GM19397 (cell line): ENCODE measurements at regions not wholly inside any gene's neighbourhood (a gene's known extent, or its start where the extent isn't known, plus 50 kb on each side); places are given as distances from the start of the nearest gene placed in this dataset.

Experiments
- ATAC-seq: cut with Tn5 transposase; IDR thresholded peaks from one replicate; pipeline ENCODE4 v1.9.1; 2021; ENCODE audit warnings: mild to moderate bottlenecking, moderate library complexity; ENCODE audit not compliant: unreplicated experiment

DNA sequence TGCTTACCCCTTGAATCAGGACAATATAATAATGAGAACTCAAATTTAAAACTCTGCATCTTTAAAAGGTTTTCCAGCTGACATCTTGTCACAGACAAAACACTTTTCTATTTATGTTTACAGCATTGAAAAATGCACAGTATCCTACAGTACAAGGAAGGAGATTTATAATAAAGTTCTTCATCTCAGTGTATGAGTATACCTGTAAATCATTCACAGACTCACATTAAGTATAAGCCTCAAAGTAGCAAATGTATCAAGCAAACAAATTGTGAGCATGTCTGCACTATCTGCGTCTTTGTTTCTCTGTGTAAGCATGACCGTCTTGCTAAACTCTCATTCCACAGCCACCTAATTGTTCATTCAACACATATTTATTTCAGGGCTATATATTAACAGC lies 52.8 kb downstream of the PPP1R2C start:
- no peak for ATAC-seq

GRCh38 chrX:42720209-42720608 lies 57.8 kb downstream of the PPP1R2C start:
- no peak for ATAC-seq

- no peak for ATAC-seq
These were observed 62.2 kb downstream of the PPP1R2C start for GRCh38 chrX:42715701-42716262.

GRCh38 chrX:42714981-42715700 lies 62.8 kb downstream of the PPP1R2C start:
- ATAC-seq = peak; percentile 74

GRCh38 chrX:42710452-42710851 lies 67.5 kb downstream of the PPP1R2C start:
- no peak for ATAC-seq

GRCh38 chrX:42708222-42708621 lies 69.7 kb downstream of the PPP1R2C start:
- no peak for ATAC-seq

DNA sequence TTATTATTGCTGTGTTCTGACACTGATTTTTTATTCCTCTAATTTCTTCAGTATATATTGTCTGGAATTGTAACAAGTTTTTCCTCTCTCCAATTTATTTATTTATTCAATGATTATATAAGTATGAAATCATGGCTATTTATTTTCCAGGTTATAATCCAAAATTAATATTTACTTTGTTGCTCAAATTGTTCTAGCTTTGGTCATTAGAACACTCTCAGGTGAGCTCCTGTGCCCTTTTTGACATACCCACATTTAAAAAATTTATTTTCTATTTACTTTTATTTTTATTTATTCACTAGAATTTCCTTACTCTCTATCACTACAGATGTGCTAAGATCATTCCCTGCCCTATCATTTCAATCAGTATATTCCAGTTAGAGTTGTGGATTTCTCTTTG lies 70.2 kb downstream of the PPP1R2C start:
- ATAC-seq = no peak

- ATAC-seq = no peak
These were observed 73.5 kb downstream of the PPP1R2C start for GRCh38 chrX:42704454-42704853.

DNA sequence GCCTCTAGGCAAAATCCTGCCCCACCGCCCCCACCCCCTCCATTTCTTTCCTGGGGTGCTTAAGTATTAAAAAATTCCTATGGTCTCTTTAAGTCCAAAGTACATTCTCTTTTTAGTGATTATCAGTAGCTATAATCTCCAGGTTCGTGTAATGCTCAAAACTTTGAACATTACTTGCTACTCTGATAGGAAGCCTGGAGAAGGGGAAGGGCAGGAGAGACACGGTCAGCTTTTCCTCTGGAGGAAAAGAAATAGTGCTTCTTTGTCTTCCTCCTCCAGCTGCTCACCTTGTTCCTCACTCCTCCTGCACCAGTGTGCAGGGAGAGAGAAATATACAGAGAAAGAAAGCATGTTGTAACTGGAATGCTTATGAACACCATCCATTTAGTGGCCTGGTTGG lies 80.4 kb downstream of the PPP1R2C start:
- ATAC-seq = no peak

DNA sequence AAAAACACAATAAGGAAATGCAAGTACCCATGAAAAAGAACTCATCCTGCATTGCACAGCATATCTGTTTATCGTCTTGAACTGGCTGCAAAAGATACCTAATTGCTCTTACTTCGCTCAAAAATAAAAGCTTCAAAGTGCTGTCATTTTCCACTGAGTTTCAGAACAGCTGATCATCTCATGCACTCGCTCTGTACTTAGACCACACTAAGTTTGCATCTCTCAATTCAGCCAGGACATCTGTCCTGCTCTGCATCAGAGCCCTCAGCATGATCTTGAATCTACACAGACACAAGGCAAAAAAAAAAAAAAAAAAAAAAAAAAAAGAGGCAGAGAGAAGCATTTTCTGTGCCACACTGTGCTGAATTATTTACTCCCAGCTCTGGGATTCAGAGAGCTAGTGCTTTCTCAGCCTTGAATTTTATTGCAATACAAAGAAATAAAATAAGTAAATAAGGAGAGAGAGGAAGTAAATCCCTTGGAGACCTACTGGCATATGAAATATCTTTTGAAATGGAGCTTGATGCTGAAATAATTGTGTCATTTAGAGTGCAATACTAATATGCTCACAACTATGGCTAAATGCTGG lies 81.3 kb downstream of the PPP1R2C start:
- ATAC-seq = no peak

DNA sequence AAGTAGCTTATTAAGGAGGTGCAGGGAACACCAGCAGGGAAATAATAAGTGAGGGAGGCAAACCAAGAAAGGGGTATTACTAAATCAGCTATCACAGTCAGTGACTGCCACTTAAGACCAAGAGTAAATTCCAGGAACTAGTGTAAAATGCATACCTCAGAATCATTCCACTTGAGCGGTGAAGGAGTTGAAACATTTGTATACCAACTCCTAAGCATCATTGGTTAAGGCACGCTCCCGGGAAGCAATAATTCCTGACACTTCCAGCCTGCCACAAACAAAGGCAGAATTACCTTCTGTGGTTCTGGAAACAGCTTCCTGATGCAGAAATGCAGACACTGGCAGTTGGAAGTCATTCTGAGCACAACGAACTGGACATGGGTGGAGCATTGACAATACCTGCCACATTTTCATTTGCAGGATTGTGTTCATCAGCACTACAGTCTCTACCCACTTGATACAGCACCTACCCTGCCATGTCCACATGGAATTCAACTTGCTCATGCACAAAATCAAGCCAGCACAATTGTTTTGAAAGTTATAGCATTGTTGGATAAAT lies 82.1 kb downstream of the PPP1R2C start:
- ATAC-seq = no peak

- no peak for ATAC-seq
These were observed 83.6 kb downstream of the PPP1R2C start for GRCh38 chrX:42694260-42694815.

- no peak for ATAC-seq
These were observed 86.8 kb downstream of the PPP1R2C start for GRCh38 chrX:42691196-42691595.

GRCh38 chrX:42686706-42687105 lies 91.3 kb downstream of the PPP1R2C start:
- no peak for ATAC-seq

- ATAC-seq = no peak
These were observed 91.7 kb downstream of the PPP1R2C start for GRCh38 chrX:42686296-42686695.

DNA sequence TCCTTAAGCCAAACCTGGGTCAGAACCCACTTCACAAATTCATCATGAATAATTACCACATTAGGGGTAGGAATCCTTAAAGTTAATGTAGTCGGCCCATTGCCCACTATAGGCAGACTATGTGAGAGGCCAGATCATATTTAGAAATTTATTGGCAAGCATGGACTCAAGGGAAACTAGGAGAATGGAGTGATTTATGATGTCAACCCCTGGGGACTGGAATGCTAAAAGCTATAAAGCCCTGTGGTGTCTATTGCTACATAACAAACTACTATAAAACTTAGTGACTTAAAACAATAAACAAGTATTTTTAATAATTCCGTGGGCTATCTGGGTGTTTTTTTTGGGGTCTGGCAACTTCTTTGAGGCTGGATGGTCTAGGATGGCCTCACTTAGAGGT lies 93.9 kb downstream of the PPP1R2C start:
- ATAC-seq = no peak

GRCh38 chrX:42680666-42681065 lies 97.3 kb downstream of the PPP1R2C start:
- ATAC-seq = no peak

DNA sequence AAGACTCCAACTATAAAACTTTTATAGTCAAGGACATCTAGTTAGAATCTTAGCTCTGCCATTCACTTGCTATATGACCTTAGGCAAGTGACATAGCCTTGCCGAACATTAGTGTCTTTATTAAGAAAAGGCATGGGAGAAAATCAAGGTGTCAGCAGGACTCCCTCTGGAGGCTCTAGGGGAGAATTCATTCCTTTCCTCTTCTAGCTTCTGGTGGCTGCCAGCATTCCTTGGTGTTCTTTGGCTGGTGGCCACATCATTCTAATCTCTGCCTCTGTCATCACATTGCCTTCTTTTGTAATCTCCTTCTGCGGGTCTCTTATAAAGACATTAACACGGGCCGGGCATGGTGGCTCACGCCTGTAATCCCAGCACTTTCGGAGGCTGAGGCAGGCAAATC lies 99.8 kb downstream of the PPP1R2C start:
- ATAC-seq = no peak

DNA sequence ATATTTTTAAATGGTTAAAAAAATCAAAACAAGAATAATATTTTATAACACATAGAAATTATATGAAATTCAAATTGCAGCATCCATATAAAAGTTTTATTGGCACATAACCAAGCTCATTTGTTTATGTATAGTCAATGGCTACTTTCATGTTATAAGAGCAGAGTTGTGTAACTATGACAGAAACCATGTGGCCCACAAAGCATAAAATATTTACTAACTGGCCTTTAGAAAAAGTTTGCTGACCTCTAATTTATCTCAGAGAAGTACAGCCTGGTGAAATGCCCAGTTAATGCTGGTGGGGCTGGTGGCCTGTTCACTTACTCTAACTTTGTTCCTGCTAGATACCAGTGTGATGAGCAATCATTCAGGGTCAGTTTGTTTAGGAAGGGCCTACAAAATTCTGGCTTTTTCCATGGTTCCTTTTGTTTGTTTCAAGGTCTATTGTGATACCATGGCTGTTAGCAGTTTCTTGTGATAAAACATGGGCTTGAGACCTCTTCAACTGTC lies 104.6 kb downstream of the PPP1R2C start:
- no peak for ATAC-seq

DNA sequence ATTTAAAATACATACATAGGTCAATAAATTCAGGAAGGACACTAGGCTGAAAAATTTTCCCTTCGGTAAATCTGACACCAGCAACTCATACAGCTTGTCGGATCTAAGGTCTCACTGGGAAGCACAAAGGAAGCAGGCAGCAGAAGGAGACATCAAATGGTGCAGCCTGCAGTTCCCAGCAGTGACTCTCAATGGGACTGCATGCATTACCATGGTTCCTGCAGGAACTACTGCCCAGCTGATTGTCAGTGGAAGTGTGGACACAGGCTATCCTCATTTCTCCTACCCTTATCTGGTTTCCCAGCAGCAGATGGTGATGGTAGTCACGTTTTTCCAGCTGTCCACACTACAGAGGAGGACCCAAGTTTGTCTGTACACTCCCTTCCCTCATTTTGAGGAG lies 113.3 kb downstream of the PPP1R2C start:
- ATAC-seq = no peak

DNA sequence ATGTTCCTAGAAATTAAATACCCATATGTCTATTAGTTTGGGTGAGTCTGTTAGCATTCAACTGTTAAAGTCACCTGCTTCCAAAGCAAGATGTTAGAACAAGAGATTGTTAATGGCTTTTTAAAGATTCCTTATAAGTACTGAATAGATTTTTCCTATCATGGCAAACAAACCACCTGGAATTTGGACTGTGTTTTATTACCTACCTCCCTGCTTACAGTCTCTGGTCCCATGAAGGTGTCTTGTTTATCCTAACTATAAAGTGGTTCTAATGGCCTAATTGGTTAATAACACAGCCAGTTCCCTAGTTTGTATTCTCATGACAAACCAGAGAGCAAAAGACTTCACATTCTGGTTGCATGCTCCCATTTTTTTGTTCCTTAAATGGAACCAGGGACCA lies 149.5 kb downstream of the PPP1R2C start:
- no peak for ATAC-seq

DNA sequence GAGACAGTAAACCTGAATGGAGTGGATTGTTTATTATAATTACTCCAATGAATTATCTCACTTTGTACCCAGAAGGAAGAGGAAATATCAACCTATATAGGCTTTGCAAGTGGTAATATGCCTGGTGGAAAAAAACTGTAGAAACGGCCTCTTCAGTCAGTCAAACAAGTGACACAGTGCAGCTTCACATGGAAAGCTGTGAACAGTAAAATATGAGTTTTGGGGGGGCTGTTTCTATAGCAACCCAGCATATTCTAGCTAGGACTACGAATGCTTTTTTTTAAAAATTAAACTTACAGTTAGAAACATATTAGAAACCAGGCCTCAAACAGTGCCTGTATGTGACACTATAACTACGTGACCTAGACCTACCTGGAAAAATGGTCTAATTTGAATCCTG lies 150.1 kb downstream of the PPP1R2C start:
- ATAC-seq = no peak
